IMR-90 (cell line): ENCODE measurements at regions not wholly inside any gene's neighbourhood (a gene's known extent, or its start where the extent isn't known, plus 50 kb on each side); places are given as distances from the start of the nearest gene placed in this dataset.

Experiments used
- ATAC-seq: fragments of 200-7000 bp; cut with Tn5 transposase; 2 replicates; pipeline ENCODE4 v1.9.1; 2020; ENCODE audit warnings: low read depth, mild to moderate bottlenecking, moderate library complexity
- BruUV-seq: library from RNA; stranded (reverse); fragments of 400-500 nt; replicated peaks from 2 replicates; lab custom pipeline; 2021; lab: Mats Ljungman, UMichigan
- CTCF ChIA-PET: fragments of 300-600 bp; formaldehyde crosslinking; extraction: SDS; loops from one replicate; lab custom pipeline; 2021; ENCODE audit warnings: antibody characterized with exemption; lab: Yijun Ruan, JAX
- POLR2A ChIA-PET: fragments of 300-600 bp; sonication (Branson Sonifier 250); formaldehyde crosslinking; loops from one replicate; lab custom pipeline; 2022; ENCODE audit warnings: antibody characterized with exemption; ENCODE audit not compliant: unreplicated experiment; lab: Charles Lee
- DNase-seq: peaks from one replicate; pipeline ENCODE4 v3.0.0; 2013
- H2AFZ ChIP-seq: replicated peaks from 2 replicates; pipeline ENCODE3; 2013; ENCODE audit warnings: low read length, mild to moderate bottlenecking; ENCODE audit not compliant: poor library complexity
- H2AK5ac ChIP-seq: 2 replicates; pipeline ENCODE4 v1.6.1; 2013; ENCODE audit warnings: low read depth, low read length, inconsistent platforms
- H2AK9ac ChIP-seq: replicated peaks from 2 replicates; pipeline ENCODE3; 2013; ENCODE audit warnings: mild to moderate bottlenecking, low read depth, low read length, moderate library complexity; ENCODE audit not compliant: poor library complexity
- H2BK120ac ChIP-seq: 2 replicates; pipeline ENCODE4 v1.6.1; 2013; ENCODE audit warnings: low read depth, low read length, inconsistent platforms
- H2BK15ac ChIP-seq: 3 replicates; pipeline ENCODE4 v1.6.1; 2013; ENCODE audit warnings: low read depth, low read length, inconsistent platforms
- H2BK20ac ChIP-seq: 2 replicates; pipeline ENCODE4 v1.6.1; 2013; ENCODE audit warnings: low read depth, mild to moderate bottlenecking, inconsistent platforms, low read length, moderate library complexity
- H2BK5ac ChIP-seq: 2 replicates; pipeline ENCODE4 v1.6.1; 2013; ENCODE audit warnings: mild to moderate bottlenecking, low read depth, low read length, inconsistent platforms; ENCODE audit not compliant: poor library complexity, severe bottlenecking
- H3K14ac ChIP-seq: replicated peaks from 2 replicates; pipeline ENCODE4 v1.6.1; 2013; ENCODE audit warnings: low read depth, low read length, inconsistent platforms
- H3K18ac ChIP-seq: 2 replicates; pipeline ENCODE4 v1.6.1; 2013; ENCODE audit warnings: low read depth, low read length, control low read depth
- H3K23ac ChIP-seq: 2 replicates; pipeline ENCODE4 v1.6.1; 2013; ENCODE audit warnings: low read depth, low read length, inconsistent platforms
- H3K27ac ChIP-seq: 2 replicates; pipeline ENCODE4 v1.5.1; 2013; ENCODE audit warnings: mild to moderate bottlenecking, control low read depth, low read length; ENCODE audit not compliant: insufficient read depth
- H3K27me3 ChIP-seq: 2 replicates; pipeline ENCODE4 v1.6.1; 2013; ENCODE audit warnings: low read length; ENCODE audit not compliant: control insufficient read depth, insufficient read depth
- H3K36me3 ChIP-seq: 2 replicates; pipeline ENCODE4 v1.6.1; 2013; ENCODE audit warnings: low read length, mixed read lengths; ENCODE audit not compliant: control insufficient read depth, insufficient read depth
- H3K4ac ChIP-seq: 2 replicates; pipeline ENCODE4 v1.6.1; 2013; ENCODE audit warnings: low read depth, low read length, inconsistent platforms
- H3K4me1 ChIP-seq: 2 replicates; pipeline ENCODE4 v1.6.1; 2013; ENCODE audit warnings: low read length, mixed read lengths; ENCODE audit not compliant: control insufficient read depth, insufficient read depth
- H3K4me2 ChIP-seq: 2 replicates; pipeline ENCODE4 v1.6.1; 2013; ENCODE audit warnings: low read depth, mild to moderate bottlenecking, control low read depth, low read length, moderate library complexity
- H3K4me3 ChIP-seq: 2 replicates; pipeline ENCODE4 v1.5.1; 2013; ENCODE audit warnings: low read depth, mild to moderate bottlenecking, control low read depth, low read length, moderate library complexity; ENCODE audit not compliant: insufficient read depth
- H3K56ac ChIP-seq: 2 replicates; pipeline ENCODE4 v1.6.1; 2013; ENCODE audit warnings: low read length, inconsistent platforms; ENCODE audit not compliant: insufficient read depth; ENCODE audit errors: extremely low read depth
- H3K79me1 ChIP-seq, 2 experiments: 2 replicates each; pipeline ENCODE4 v1.6.1; 2013; ENCODE audit warnings: low read length in 2 of 2, inconsistent platforms in 1 of 2, low read depth in 1 of 2
- H3K9ac ChIP-seq: 2 replicates; pipeline ENCODE4 v1.6.1; 2013; ENCODE audit warnings: low read depth, low read length, control low read depth
- H3K9me1 ChIP-seq: 2 replicates; pipeline ENCODE4 v1.6.1; 2013; ENCODE audit warnings: low read length, inconsistent platforms; ENCODE audit not compliant: insufficient read depth
- H3K9me3 ChIP-seq: 2 replicates; pipeline ENCODE4 v1.6.1; 2013; ENCODE audit warnings: low read length; ENCODE audit not compliant: control insufficient read depth, insufficient read depth
- H4K20me1 ChIP-seq: 2 replicates; pipeline ENCODE4 v1.6.1; 2013; ENCODE audit warnings: low read length, inconsistent platforms; ENCODE audit not compliant: insufficient read depth
- H4K5ac ChIP-seq: 2 replicates; pipeline ENCODE4 v1.6.1; 2013; ENCODE audit warnings: mild to moderate bottlenecking, low read depth, low read length, control low read depth
- H4K8ac ChIP-seq, 2 experiments: 2 replicates each; pipeline ENCODE4 v1.6.1; 2013; ENCODE audit warnings: low read depth in 2 of 2, low read length in 2 of 2, control low read depth in 1 of 2, inconsistent platforms in 1 of 2
- H4K91ac ChIP-seq: 2 replicates; pipeline ENCODE4 v1.6.1; 2013; ENCODE audit warnings: low read depth, low read length, inconsistent platforms; ENCODE audit not compliant: insufficient read depth
- BHLHE40 ChIP-seq: fragments of 150-350 bp; IDR thresholded peaks from 2 replicates; pipeline ENCODE4 v1.6.1; 2016; ENCODE audit warnings: mild to moderate bottlenecking, low read depth, low read length
- CEBPB ChIP-seq: IDR thresholded peaks from 2 replicates; pipeline ENCODE4 v1.6.1; 2012; ENCODE audit warnings: low read depth, low read length, improper control_type of control experiment
- CHD1 ChIP-seq: IDR thresholded peaks from 2 replicates; pipeline ENCODE4 v1.6.1; 2012; ENCODE audit warnings: low read depth, low read length, improper control_type of control experiment
- FOS ChIP-seq: fragments of 150-350 bp; IDR thresholded peaks from 2 replicates; pipeline ENCODE4 v1.6.1; 2016; ENCODE audit warnings: low read depth, low read length
- MAFK ChIP-seq: IDR thresholded peaks from 2 replicates; pipeline ENCODE4 v1.6.1; 2012; ENCODE audit warnings: low read depth, low read length, improper control_type of control experiment
- MAZ ChIP-seq: IDR thresholded peaks from 2 replicates; pipeline ENCODE4 v1.6.1; 2012; ENCODE audit warnings: low read depth, mild to moderate bottlenecking, low read length, improper control_type of control experiment, moderate library complexity, borderline replicate concordance
- MXI1 ChIP-seq: IDR thresholded peaks from 2 replicates; pipeline ENCODE4 v1.6.1; 2012; ENCODE audit warnings: low read depth, mild to moderate bottlenecking, low read length, moderate library complexity, borderline replicate concordance
- NFE2L2 ChIP-seq: fragments of 150-350 bp; IDR thresholded peaks from 2 replicates; pipeline ENCODE4 v1.6.1; 2016; ENCODE audit warnings: low read depth, mild to moderate bottlenecking, low read length
- POLR2A ChIP-seq: IDR thresholded peaks from 2 replicates; pipeline ENCODE4 v1.6.1; 2012; ENCODE audit warnings: mild to moderate bottlenecking, low read depth, low read length
- RAD21 ChIP-seq: IDR thresholded peaks from 2 replicates; pipeline ENCODE4 v1.6.1; 2012; ENCODE audit warnings: low read length, improper control_type of control experiment
- RCOR1 ChIP-seq: IDR thresholded peaks from 2 replicates; pipeline ENCODE4 v1.6.1; 2012; ENCODE audit warnings: mild to moderate bottlenecking, low read length, improper control_type of control experiment; ENCODE audit not compliant: insufficient replicate concordance
- RFX5 ChIP-seq: IDR thresholded peaks from 2 replicates; pipeline ENCODE4 v1.8.0; 2012; ENCODE audit warnings: low read depth, mild to moderate bottlenecking, low read length, moderate library complexity
- SMC3 ChIP-seq: fragments of 150-350 bp; IDR thresholded peaks from 2 replicates; pipeline ENCODE4 v1.6.1; 2016; ENCODE audit warnings: low read depth, mild to moderate bottlenecking, antibody characterized with exemption, low read length, moderate library complexity
- WGBS, 2 experiments: methylation state at CpG; one replicate each; pipeline versions ENCODE4 v1.1.5 to v1.1.7; 2013; ENCODE audit warnings: missing lambda C conversion rate in 2 of 2; ENCODE audit not compliant: insufficient read length in 1 of 2; ENCODE audit errors: extremely low coverage in 2 of 2; 5-methylcytosine and 5-hydroxymethylcytosine counted together
- dilution Hi-C: fragments of 300-500 bp; cut with HindIII; formaldehyde crosslinking; loops from one replicate; pipeline ENCODE4 v1.14.3; 2018; ENCODE audit warnings: low sequenced_read_pairs; ENCODE audit not compliant: unreplicated experiment
- in situ Hi-C: fragments of 300-500 bp; cut with MboI; formaldehyde crosslinking; loops from 3 replicates; pipeline ENCODE4 v1.14.3; 2019; ENCODE audit warnings: low sequenced_read_pairs, inconsistent platforms, mixed read lengths
- intact Hi-C: fragments of 100-400 bp; cut with micrococcal nuclease; formaldehyde crosslinking; loops from 2 replicates; pipeline ENCODE4 v1.10.0; 2022
- TF ChIP-seq, protein P1 (sequence below): fragments of 150-350 bp; IDR thresholded peaks from 2 replicates; pipeline ENCODE4 v1.6.1; 2016; ENCODE audit warnings: low read depth, mild to moderate bottlenecking, low read length, moderate library complexity, borderline replicate concordance
- TF ChIP-seq, protein P2 (sequence below): fragments of 150-350 bp; IDR thresholded peaks from 2 replicates; pipeline ENCODE4 v1.6.1; 2017; ENCODE audit warnings: mild to moderate bottlenecking, antibody characterized with exemption, low read length, low read depth
- TF ChIP-seq, protein P3 (sequence below): conservative IDR thresholded peaks from 2 replicates; pipeline ENCODE4 v1.5.1; 2012; ENCODE audit warnings: mild to moderate bottlenecking, low read depth, low read length, improper control_type of control experiment

DNA sequence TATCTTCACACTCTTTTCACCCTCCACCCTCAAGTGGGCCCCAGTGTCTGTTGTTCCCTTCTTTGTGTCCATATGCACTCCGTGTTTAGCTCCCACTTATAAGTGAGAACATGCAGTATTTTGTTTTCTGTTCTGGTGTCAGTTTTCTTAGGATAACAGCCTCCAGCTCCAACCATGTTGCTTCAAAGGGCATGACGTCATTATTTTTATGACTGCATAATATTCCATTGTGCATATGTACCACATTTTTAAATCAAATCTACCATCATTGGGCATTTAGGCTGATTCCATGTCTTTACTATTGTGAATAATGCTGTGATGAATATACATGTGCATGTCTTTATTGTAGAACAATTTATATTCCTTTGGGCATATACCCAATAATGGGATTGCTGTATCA, 140.3 kb downstream of the LYPLAL1 start:
- no peak for DNase-seq
- BruUV-seq = no TSS peak
- H2AK5ac ChIP-seq = no peak overlapping the region
- H2AK9ac ChIP-seq = no peak overlapping the region
- no peak overlapping the region for H3K18ac ChIP-seq
- intact Hi-C loops (loop anchor here (10.0 kb wide), 2 partner anchors 501 to 969 kb away; partner anchors contain the start of gene TGFB2), dilution Hi-C loops (no loop called here), in situ Hi-C loops (no loop called here)
- H2BK120ac ChIP-seq = no peak overlapping the region
- H4K20me1 ChIP-seq = no peaks in the 10 kb centered on the region
- no peak overlapping the region for H3K4me3 ChIP-seq
- POLR2A ChIA-PET = no interaction called here
- no peak overlapping the region for H3K56ac ChIP-seq
- H3K14ac ChIP-seq = no peak overlapping the region
- H3K4me1 ChIP-seq = peaks cover 4% of the 10 kb centered on the region; the same call in 1 of the 2 replicates
- H3K9ac ChIP-seq = no peak overlapping the region
- H3K4ac ChIP-seq = no peak overlapping the region
- H3K79me1 ChIP-seq = no peaks in the 10 kb centered on the region
- H3K4me2 ChIP-seq = no peak overlapping the region
- no peak overlapping the region for H4K8ac ChIP-seq
- no peak for TF ChIP-seq CHD1
- TF ChIP-seq, protein P1, sequence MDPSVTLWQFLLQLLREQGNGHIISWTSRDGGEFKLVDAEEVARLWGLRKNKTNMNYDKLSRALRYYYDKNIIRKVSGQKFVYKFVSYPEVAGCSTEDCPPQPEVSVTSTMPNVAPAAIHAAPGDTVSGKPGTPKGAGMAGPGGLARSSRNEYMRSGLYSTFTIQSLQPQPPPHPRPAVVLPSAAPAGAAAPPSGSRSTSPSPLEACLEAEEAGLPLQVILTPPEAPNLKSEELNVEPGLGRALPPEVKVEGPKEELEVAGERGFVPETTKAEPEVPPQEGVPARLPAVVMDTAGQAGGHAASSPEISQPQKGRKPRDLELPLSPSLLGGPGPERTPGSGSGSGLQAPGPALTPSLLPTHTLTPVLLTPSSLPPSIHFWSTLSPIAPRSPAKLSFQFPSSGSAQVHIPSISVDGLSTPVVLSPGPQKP = no peak
- TF ChIP-seq RCOR1 = no peak
- no peak for TF ChIP-seq RFX5
- TF ChIP-seq, protein P2, sequence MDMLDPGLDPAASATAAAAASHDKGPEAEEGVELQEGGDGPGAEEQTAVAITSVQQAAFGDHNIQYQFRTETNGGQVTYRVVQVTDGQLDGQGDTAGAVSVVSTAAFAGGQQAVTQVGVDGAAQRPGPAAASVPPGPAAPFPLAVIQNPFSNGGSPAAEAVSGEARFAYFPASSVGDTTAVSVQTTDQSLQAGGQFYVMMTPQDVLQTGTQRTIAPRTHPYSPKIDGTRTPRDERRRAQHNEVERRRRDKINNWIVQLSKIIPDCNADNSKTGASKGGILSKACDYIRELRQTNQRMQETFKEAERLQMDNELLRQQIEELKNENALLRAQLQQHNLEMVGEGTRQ = no peak
- TF ChIP-seq CEBPB = no peak
- TF ChIP-seq MAZ = no peak
- no peak for TF ChIP-seq FOS
- no peak for TF ChIP-seq NFE2L2
- no peak for TF ChIP-seq RAD21
- TF ChIP-seq MXI1 = no peak
- no peak for TF ChIP-seq BHLHE40
- TF ChIP-seq POLR2A = no peak
- no peak for TF ChIP-seq SMC3
- TF ChIP-seq, protein P3, sequence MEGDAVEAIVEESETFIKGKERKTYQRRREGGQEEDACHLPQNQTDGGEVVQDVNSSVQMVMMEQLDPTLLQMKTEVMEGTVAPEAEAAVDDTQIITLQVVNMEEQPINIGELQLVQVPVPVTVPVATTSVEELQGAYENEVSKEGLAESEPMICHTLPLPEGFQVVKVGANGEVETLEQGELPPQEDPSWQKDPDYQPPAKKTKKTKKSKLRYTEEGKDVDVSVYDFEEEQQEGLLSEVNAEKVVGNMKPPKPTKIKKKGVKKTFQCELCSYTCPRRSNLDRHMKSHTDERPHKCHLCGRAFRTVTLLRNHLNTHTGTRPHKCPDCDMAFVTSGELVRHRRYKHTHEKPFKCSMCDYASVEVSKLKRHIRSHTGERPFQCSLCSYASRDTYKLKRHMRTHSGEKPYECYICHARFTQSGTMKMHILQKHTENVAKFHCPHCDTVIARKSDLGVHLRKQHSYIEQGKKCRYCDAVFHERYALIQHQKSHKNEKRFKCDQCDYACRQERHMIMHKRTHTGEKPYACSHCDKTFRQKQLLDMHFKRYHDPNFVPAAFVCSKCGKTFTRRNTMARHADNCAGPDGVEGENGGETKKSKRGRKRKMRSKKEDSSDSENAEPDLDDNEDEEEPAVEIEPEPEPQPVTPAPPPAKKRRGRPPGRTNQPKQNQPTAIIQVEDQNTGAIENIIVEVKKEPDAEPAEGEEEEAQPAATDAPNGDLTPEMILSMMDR = no peak
- no peak for TF ChIP-seq MAFK
- no peaks in the 10 kb centered on the region for H3K9me1 ChIP-seq
- no peak overlapping the region for H2BK15ac ChIP-seq
- H3K36me3 ChIP-seq = no peaks in the 10 kb centered on the region
- no peak for ATAC-seq
- no CpG with 5 or more reads among the region's 2 CpGs for WGBS, 2 experiments
- H2BK5ac ChIP-seq = no peak overlapping the region
- H4K91ac ChIP-seq = no peak overlapping the region
- H3K9me3 ChIP-seq = no peaks in the 10 kb centered on the region; the same call in 1 of the 2 replicates
- no peak overlapping the region for H3K27ac ChIP-seq
- H2BK20ac ChIP-seq = no peak overlapping the region
- CTCF ChIA-PET = no interaction called here
- no peak overlapping the region for H3K23ac ChIP-seq
- H4K5ac ChIP-seq = no peak overlapping the region
- H2AFZ ChIP-seq = no peak overlapping the region
- no peaks in the 10 kb centered on the region; the same call in 1 of the 2 replicates for H3K27me3 ChIP-seq
